Ishikawa (cell line): ENCODE measurements at regions not wholly inside any gene's neighbourhood (a gene's known extent, or its start where the extent isn't known, plus 50 kb on each side); places are given as distances from the start of the nearest gene placed in this dataset.

Experiments used
- EGR1 ChIP-seq: IDR thresholded peaks from 2 replicates; pipeline ENCODE4 v1.6.1; 2012
- EP300 ChIP-seq: IDR thresholded peaks from 2 replicates; pipeline ENCODE4 v1.6.1; 2012; ENCODE audit warnings: borderline replicate concordance
- FOXM1 ChIP-seq: IDR thresholded peaks from 2 replicates; pipeline ENCODE4 v1.6.1; 2012; ENCODE audit warnings: low read depth, borderline replicate concordance
- RAD21 ChIP-seq: IDR thresholded peaks from 2 replicates; pipeline ENCODE4 v1.6.1; 2012; ENCODE audit warnings: low read depth
- TF ChIP-seq, protein P1 (sequence below): IDR thresholded peaks from 2 replicates; pipeline ENCODE4 v1.6.1; 2012

- TF ChIP-seq FOXM1 = no peak
- no peak for TF ChIP-seq EGR1
- no peak for TF ChIP-seq EP300
- no peak for TF ChIP-seq RAD21
- TF ChIP-seq, protein P1, sequence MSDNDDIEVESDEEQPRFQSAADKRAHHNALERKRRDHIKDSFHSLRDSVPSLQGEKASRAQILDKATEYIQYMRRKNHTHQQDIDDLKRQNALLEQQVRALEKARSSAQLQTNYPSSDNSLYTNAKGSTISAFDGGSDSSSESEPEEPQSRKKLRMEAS = no peak
These were observed 180.8 kb downstream of the SH3BP4 start for GRCh38 chr2:235132651-235133050.
